ENCODE measurements at regions not wholly inside any gene's neighbourhood (a gene's known extent, or its start where the extent isn't known, plus 50 kb on each side); places are given as distances from the start of the nearest gene placed in this dataset.

GRCh38 chr16:87548046-87548445 lies 54.3 kb upstream of the JPH3 start:
- TF ChIP-seq CTCF (IDR thresholded peaks at IDR 0.05; ENCODE audit: low read depth, low read length) (no peak), EZH2phosphoT487 (IDR thresholded peaks at IDR 0.05; ENCODE audit: low read depth) (no peak)
- Histone ChIP-seq H3K4me2 (ENCODE audit: low read length) (no peak overlapping the region), H3K36me3 (replicated peaks; ENCODE audit: low read depth, low read length) (no peaks in the 10 kb centered on the region), H4K20me1 (ENCODE audit: insufficient read depth, low read length) (no peaks in the 10 kb centered on the region), H3K27me3 (ENCODE audit: low read depth, low read length) (peaks cover 25% of the 10 kb centered on the region), H3K9ac (ENCODE audit: low read length) (no peak overlapping the region), H3K4me1 (ENCODE audit: low read length) (no peaks in the 10 kb centered on the region), H3K9me3 (ENCODE audit: insufficient read depth, low read length) (no peaks in the 10 kb centered on the region), H3K27ac (ENCODE audit: low read length) (no peak overlapping the region), H3K4me3 (ENCODE audit: low read length) (no peak overlapping the region), H2AFZ (ENCODE audit: low read depth, low read length) (no peak overlapping the region), H3K79me2 (ENCODE audit: low read length) (no peaks in the 10 kb centered on the region)

DNA sequence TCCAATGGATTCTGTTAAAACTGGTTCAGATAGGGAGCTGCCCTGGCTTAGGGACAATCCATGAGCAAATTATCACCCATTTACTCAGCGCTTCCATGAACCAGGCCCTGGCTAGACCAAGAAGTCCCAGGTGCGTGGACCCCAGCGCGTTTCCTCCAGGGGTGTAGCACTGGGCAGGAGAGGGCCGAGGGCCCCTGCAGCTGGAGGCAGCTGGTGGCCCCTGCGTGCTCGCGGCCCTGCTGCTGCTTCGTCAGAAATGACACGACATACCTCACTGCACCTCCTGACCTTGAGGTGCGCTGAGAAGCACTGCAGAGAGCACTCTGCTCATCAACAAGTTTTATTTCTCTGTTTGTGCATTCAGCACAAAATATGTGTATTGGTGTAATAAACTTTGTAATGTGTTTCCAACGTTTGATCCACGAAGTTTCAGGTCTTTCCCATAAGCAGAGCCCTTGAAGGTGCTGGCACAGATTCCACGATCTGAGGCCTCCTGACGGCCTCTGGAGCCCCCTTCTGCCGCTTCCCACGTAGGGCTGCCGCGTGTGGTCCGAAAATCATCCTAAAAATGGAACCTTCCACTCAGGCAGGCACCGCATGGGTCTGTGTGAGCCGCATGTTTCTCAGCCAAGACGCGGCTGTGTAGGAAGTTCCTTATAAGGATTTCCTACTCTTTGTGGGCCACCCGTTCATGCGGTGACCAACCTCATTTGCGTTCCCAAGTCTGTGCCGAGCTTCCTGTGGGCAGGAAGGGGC lies 50.8 kb upstream of the ZCCHC14 start:
- H3K36me3 ChIP-seq (replicated peaks; ENCODE audit: low read depth, low read length): no peaks in the 10 kb centered on the region
- no peak overlapping the region for H2AFZ ChIP-seq (ENCODE audit: low read depth, low read length)
- H3K9me3 ChIP-seq (ENCODE audit: insufficient read depth, low read length): no peaks in the 10 kb centered on the region
- H3K27ac ChIP-seq (ENCODE audit: low read length): no peak overlapping the region
- no peak overlapping the region for H3K9ac ChIP-seq (ENCODE audit: low read length)
- no peaks in the 10 kb centered on the region for H4K20me1 ChIP-seq (ENCODE audit: insufficient read depth, low read length)
- H3K79me2 ChIP-seq (ENCODE audit: low read length): no peaks in the 10 kb centered on the region
- H3K4me1 ChIP-seq (ENCODE audit: low read length): no peaks in the 10 kb centered on the region
- TF ChIP-seq CTCF (IDR thresholded peaks at IDR 0.05; ENCODE audit: low read depth, low read length): no peak
- no peak for TF ChIP-seq EZH2phosphoT487 (IDR thresholded peaks at IDR 0.05; ENCODE audit: low read depth)
- no peak overlapping the region for H3K4me2 ChIP-seq (ENCODE audit: low read length)
- peaks cover 9% of the 10 kb centered on the region; the same call in 1 of the 2 replicates for H3K27me3 ChIP-seq (ENCODE audit: low read depth, low read length)
- no peak overlapping the region for H3K4me3 ChIP-seq (ENCODE audit: low read length)

GRCh38 chr16:87542531-87543102 lies 49.8 kb upstream of the ZCCHC14 start:
- H4K20me1 ChIP-seq (ENCODE audit: insufficient read depth, low read length): no peaks in the 10 kb centered on the region
- no peaks in the 10 kb centered on the region for H3K4me1 ChIP-seq (ENCODE audit: low read length)
- no peaks in the 10 kb centered on the region for H3K36me3 ChIP-seq (replicated peaks; ENCODE audit: low read depth, low read length)
- TF ChIP-seq EZH2phosphoT487 (IDR thresholded peaks at IDR 0.05; ENCODE audit: low read depth) (no peak), CTCF (IDR thresholded peaks at IDR 0.05; ENCODE audit: low read depth, low read length) (no peak)
- H3K4me3 ChIP-seq (ENCODE audit: low read length): no peak overlapping the region
- H2AFZ ChIP-seq (ENCODE audit: low read depth, low read length): no peak overlapping the region
- no peaks in the 10 kb centered on the region for H3K9me3 ChIP-seq (ENCODE audit: insufficient read depth, low read length)
- H3K9ac ChIP-seq (ENCODE audit: low read length): no peak overlapping the region
- H3K27me3 ChIP-seq (ENCODE audit: low read depth, low read length): peaks cover 16% of the 10 kb centered on the region; the same call in 1 of the 2 replicates
- no peak overlapping the region for H3K27ac ChIP-seq (ENCODE audit: low read length)
- H3K4me2 ChIP-seq (ENCODE audit: low read length): no peak overlapping the region
- H3K79me2 ChIP-seq (ENCODE audit: low read length): no peaks in the 10 kb centered on the region

Measured in OCI-LY3 (cell line).